Mucosa of gallbladder (tissue), 1 donor: ENCODE measurements at regions not wholly inside any gene's neighbourhood (a gene's known extent, or its start where the extent isn't known, plus 50 kb on each side); places are given as distances from the start of the nearest gene placed in this dataset.

Experiments
- DNase-seq: peaks from one replicate; pipeline ENCODE4 v3.0.0-alpha.2; 2020; ENCODE audit warnings: low spot score
- donor health status: DM: no; HTN: no; CAD: no.

DNA sequence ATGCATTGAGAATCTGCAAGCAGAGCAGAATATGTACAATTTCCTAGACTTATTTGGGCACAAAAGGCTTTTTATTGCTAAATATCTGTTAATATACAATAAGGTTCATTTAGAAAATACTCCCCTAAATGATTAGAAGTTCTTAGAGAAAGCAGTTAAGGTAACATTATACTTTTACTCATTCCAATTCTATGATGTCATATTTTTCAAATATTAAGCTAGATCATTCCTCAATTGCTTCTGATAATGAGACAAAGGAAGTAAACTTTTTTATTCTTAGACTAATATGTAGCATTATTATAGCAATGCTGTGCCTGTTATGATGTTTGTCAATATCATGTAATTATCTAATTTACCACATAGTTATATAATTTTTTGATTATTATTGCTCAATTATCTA, 447.0 kb downstream of the SLC16A7 start:
- no peak for DNase-seq

DNA sequence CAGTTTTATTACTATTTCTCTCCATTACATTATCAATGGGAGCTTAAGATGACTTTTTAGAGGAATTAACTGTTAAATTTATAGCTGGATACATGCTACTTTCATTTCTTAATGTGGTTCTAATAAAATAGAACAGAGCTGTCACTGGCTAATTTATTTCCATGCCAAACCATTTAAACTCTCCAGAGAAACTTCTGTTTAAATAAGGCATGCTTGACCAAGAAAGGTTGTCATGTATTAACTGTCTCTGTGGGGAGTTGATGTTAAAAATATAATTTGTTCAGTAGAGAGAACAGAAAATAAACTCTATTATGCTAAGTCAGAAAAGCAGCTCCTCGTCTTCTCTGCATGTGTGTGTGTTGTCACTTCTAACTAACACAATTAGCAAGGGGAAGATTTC, 447.4 kb downstream of the SLC16A7 start:
- DNase-seq, result no peak

DNA sequence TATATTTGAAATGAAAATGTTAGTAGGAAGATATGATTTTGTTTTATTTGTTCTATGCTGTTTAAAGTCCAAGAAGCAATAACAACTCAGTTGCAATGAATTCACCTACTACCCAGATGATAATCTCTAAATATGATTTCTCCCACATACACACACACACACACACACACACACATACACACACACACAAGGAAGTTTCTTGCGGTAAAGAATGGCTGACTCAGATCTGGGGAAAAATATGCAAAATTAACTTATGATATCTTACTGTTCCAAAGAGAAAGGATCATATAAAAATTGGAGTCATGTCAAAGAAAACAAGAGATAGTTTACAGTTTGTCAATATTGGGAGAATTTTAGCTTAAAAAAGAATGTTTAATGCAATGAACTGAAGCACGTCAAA, 456.7 kb downstream of the SLC16A7 start:
- DNase-seq, result no peak

DNA sequence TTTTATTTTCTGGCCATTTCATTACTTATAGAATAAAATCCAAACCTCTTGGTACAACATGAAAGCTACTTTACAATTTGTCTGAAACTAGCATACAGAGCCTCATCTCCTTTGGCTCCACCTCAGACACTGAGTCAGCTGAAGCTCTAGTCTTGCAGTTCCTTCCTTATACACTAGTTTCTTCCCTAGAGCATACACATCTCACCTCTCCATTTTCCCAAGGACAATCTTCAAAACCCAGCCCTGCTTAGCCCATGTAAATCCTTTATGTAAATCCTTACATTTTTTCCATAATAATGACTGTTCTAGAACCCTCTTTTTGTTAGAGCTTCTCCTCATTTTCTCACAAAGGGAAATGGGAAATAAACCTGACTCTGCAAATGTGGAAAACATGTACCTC, 463.4 kb downstream of the SLC16A7 start:
- no peak for DNase-seq

DNA sequence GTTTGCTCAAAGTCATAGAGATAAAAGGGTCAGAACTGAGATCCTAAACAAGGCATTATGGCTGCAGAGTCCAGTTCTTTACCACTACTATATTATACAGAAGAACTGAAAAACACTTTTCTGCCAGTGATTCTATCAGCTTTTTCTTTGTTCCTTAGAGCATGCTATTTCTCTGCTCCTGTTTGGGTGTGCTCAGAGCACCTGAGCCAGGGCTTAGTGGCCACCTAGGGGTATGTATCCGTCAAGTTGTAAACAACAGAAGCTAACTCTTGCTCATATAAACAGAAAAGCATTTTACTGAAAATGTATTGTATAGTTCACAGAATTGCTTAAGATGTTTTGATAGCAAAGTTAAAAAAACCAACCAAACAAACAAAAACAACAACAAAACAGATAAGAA, 470.8 kb downstream of the SLC16A7 start:
- DNase-seq, result no peak

DNA sequence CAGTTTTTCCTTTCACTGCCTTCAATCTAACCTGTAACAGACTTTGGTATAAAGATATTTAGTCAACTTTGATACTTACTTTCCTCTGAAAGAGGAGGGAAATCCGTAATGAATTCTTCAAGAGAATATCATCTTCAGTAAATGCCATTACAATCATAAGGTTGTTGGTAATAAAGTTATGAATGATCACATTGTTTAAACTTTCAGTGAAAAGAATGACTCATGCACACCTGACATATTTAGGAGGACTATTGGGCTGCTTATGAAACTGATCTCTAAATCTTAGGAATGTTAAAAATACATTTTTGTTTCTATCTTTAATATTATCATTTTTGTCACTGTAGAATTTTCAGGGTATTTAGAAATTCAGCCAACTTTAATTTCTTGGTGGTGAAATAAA, 474.7 kb downstream of the SLC16A7 start:
- DNase-seq, result no peak

DNA sequence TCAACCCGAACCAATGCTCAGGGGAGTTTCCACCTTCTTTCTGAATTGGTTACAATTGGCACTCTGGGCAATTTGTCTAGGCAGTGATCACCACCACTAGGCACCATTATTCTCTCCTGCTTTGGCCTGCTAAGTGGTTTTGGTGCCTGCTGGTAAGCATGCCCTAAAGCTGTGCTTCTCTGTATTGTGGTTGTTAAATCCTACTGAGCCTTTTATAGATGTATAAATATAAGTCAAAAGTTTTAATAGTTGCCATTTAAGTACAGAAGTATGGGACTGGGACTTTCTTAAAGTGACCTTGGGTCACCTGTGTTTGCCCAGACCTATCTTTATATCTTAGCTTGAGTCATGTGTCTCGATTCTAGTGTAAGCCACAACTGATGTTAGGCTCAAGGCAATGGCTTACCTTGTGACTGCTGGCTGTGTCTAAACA, 475.9 kb downstream of the SLC16A7 start:
- no peak for DNase-seq

DNA sequence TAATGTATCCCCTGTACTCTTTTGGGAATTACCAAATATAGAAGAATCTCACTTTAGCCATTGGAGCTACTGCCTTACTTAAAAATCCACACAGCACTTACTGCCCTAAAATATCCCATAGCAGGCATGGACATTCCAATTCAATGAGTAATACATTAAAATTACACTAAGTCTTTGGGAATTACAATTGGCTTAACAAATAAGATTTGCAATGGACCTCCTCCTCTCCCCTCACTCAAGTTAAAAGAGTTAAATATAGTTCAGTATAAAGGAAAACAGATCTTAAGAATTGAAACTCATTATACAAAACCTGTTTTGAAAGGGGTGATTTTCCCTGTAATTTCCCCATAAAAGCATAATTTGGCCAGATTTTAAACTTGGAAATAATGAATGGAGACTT, 477.1 kb downstream of the SLC16A7 start:
- no peak for DNase-seq

DNA sequence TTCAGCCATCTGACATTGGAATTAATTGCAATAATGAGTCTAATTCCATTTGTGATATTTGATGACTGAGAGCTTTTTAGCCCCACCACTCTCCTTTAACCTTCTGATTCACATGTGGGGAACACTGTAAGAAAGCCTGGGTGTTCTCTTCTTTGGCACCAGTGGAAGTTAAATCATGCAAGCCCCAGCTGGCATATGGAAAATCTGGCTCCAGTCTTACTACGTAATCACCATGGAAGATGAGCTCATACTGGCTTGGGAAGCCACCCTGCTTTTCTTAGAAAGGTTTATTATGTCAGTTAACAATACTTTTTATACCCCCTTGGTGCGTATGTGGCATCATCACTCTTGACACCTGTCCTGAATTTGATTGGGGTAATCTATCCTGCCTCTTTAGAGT, 479.3 kb downstream of the SLC16A7 start:
- DNase-seq, result no peak

DNA sequence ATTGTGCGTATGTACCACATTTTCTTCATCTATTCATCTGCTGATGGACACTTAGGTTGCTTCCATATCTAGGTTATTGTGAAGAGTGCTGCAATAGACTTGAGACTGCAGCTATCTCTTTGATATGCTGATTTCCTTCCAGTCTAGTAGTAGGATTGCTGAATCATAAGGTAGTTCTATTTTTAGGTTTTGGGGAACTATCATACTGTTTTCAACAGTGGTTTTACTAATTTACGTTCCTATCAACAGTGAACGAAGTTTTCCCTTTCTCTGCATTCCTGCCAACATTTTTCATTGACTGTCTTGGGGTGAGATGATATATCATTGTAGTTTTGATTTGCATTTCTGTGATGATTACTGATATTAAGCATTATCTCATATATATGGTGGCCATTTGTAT, 482.2 kb downstream of the SLC16A7 start:
- no peak for DNase-seq

DNA sequence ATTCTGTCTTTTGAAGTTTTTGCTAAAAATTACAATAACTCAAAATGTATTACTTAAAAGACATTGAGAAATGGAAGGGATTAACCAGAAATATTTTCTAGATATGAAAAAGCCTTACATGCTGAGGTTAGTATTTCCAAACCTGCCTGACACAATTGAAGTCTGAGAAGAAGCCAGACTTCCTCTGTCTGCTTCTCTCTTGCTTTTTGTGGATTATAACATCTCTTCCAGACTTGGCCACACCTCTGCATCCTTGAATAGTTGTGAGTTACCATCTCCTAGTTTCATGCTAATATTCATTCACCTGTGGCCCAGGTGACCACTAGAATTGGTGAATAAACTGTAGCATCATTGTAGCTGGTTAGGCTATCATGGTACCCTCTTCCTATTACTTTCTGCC, 497.6 kb downstream of the SLC16A7 start:
- no peak for DNase-seq

DNA sequence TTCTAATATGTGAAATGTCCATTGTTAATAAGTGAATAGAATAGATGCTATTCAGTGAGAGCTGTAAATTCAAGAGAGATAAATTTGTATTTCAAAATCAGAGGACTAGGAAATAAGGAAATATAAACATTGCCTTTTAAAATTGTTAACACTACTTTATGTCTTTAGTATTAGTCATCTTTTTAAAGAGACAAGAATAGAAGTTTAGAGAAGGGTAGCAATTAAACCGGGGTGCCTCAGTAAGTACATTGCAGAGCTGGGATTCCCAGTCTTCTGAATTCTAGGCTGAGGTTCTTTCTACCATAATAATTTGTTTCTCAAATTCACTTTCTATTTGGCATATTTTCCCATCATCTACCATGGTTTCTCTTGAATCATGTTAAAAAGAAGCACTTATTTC, 498.6 kb downstream of the SLC16A7 start:
- DNase-seq, result no peak

DNA sequence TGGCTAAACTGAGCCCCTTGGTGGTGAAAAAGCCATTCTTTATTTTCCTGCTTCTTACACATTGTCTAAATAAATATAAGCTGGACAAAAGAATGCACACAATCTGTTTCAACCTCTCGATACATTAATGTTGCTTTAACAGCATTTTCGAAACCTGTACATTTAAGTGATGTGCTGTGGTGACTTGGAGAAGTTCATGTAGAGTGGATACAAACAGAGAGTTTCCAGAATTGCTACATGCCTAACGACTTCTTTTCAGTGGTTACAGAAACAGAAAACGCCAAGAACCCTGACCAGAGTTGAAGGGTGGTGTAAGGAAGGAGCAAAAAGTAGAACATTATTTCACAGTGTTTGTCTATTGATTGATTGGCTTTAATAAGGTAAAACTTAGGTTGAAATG, 500.9 kb downstream of the SLC16A7 start:
- no peak for DNase-seq

DNA sequence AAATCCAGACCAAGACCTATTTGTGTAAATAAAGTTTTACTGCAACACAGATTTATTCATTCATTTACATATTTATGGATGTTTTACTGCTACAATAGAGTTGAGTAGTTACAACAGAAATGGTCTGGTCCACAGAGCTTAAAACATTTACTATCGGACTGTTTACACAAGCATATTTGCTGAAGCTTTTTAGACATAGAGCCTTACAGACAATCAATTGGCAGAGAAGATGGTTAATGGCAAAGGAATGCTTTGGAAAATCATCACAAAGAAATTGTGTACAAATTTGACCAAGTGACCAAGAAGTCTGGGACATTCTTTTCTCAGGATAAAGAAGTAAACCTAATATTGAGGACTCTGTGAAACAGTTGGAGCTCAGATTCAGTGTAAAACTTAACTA, 504.3 kb downstream of the SLC16A7 start:
- DNase-seq, result no peak

DNA sequence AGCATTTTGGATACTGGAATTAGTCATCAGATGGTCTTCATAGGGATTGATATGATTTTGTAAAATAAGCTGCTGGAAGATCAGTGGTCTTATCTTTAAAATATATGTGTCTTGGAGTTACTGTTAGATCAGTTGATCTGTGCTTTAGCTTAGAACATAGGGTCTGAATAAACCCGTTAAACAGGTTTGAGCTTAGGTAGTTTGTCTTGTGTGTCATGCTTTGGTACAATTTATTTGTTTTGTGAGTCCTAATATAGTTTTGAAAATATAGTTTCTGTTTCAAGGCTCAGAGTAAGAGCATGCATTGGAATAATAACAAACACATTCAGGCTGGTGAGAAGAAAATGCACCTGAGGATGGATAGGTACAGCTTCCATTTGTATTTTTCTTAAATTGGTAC, 505.0 kb downstream of the SLC16A7 start:
- DNase-seq, result no peak

DNA sequence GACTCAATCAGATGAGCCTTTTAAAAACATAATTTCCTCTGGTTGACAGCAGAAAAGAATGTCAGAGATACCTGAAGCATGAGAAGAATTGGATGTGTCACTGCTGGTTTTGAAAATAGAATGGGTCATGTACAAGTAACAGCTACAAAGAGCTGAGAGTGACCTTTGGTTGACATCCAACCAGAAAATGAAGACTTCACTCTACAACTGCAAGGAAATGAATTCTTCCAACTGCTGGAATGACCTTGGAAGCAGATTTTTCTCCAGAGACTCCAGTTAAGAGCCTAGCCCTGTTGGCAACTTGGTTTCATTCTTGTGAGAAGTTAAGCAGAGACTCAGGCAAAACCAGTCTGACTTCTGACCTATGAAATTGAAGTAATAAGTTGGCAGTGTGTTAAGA, 505.9 kb downstream of the SLC16A7 start:
- DNase-seq, result no peak

DNA sequence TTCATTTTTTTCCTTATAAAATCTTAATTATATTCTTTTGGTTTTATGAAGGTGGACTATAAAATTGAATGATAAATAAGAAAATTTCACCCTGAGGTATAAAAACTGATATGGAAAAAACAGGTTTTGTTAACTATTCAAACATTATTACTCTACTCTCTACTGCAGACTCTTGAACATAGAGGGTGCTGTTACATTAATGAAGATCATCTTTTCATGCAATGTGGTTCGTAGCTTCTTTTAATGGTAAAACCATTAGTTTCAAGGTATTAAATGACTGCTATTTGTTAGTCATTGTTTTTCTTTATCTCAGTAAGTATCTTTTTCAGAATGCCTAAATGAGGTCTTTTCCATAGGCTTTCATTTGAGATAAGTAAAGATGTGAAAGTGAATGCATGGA, 510.4 kb downstream of the SLC16A7 start:
- DNase-seq, result no peak

DNA sequence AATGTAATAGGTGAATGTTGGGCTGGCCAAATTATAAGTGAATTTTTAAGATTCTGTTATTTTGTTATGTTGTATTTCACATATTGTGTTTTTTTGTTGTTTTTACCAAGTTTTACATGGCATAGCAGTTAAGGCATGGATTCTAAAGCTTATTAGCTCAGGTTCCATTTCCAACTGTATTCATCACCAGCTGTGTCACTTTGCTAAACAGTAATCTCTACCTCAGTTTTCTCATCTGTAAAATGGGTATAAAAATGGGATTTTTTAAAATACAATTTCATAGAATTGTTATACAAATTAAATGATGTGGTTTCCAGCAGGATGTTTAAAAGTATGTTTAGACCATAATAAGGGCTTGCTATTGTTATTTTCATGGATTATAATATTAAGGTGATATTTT, 512.2 kb downstream of the SLC16A7 start:
- no peak for DNase-seq

DNA sequence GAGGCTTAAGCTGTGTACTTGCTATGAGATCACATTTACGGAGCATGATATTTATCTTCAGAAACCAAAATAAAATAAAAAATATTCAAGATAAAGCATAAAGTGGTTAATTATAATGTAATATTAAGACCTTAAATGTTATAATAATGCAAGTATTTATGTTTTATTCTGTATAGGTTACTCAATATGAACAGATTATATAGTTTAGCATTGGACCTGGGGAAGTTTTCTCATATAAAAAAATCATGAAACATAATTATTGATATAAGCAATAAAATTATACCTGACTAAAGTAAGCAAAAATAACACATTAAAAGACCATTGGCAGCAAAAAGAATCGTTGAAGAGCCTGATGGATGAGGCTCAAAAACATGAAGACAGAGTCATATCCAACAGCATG, 516.2 kb downstream of the SLC16A7 start:
- DNase-seq, result no peak

DNA sequence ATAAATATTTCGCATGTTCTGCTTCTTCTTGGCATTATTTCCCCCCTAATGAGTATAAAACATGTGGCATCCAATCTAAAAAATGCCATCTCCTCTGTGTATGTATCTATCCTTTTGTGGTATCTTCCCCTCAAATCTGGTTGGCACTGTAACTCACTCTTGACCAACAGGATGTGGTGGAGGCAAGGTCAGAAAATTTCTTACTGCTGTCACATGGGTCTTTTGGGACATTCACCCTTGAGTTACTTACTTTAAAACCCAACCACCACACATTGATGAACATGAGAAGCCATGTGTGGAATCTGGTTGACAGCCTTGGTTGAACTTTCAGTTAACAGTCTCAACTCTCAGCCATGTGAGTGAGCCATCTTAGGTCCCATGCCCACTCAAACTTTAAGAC, 516.9 kb downstream of the SLC16A7 start:
- no peak for DNase-seq

DNA sequence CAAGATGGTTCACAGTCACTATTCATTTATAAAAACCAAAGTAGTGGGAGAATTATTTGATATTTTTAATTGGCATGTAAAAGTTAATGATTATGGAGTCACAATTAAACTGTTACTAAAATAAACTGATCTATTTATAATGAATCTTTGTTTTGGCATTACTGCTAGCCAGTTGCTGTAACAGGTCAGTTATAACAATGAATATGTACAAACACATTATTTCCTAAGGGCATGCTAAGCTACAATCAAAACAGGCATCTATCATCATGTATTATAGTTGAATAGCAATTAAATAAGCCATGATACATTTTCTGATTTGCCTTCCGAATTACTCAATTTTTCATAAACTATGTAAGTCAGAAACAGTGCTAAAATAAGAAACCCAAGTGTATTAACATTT, 518.3 kb downstream of the SLC16A7 start:
- DNase-seq, result no peak

DNA sequence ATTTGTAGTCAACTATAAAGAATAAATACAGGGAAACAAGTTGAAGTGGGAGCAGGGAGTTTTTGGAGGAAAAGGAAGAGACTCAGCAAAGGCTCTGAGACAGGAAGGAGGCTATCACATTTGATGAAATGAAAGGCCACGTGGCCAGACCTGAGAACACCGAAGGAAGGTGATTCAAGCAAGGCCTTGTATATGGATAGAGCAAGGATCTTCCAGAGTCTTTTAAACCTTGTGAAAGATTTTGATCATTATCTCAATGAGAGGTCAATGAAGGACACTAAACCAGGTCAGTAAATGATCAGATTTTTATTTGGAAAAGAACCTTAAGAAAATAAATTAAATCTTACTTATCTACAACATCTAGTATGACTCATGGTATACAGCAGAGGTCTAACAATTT, 523.5 kb downstream of the SLC16A7 start:
- DNase-seq, result no peak

DNA sequence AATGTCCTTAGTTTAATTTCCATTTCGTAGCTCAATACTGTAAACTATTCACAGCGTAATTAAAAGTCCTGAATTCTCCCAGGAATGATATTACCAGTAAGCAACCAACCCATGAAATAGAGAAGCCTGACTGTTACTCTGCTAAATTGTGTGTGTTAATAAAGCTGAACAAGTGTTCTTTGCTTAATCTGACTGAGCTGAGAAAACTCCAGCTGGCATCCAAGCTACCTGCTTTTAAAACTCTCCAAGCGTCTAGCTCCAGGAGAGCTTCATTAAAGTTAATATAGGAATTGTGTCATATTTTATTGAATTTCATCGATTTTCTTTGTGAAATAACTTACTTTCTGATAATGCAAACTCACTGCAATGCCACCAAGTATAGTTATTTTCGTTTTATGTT, 524.4 kb downstream of the SLC16A7 start:
- DNase-seq, result no peak

DNA sequence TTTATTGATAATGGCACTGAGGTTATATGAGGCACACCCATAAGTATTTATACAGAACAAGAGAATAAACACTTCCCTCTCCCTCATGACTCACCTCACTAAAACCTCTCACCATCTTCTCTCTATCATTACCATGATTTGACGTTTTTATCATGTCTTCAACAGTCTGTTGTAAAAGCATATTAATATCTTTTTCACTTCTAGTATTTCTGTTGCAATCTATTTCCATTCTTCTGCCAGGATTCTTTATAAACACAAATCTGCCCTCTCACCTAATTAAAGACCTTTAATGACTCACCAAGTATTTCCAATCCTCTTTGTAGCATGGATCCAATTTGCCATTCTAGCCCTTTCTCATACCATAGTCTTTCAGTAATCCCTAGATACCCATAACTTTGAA, 527.7 kb downstream of the SLC16A7 start:
- DNase-seq, result no peak

DNA sequence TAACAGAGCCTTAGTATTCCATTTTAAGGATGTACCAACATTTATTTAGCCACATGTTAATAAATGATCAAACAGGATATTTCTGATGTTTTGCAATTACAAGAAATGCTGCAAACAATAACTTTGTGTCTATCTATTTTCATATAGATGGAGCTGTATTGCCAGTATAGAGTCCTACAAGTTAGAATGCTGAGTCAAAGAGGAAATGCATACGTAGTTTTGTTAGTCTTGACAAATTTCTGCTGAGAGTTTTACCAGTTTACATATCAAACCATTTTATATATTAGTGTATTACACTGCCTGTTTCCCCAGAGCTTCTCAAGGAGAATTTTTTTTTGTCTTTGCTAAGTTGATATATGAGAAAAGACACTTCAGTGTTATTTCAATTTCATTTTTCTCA, 541.7 kb downstream of the SLC16A7 start:
- no peak for DNase-seq
